GM21786 (cell line): ENCODE measurements at regions not wholly inside any gene's neighbourhood (a gene's known extent, or its start where the extent isn't known, plus 50 kb on each side); places are given as distances from the start of the nearest gene placed in this dataset.
"Not testable (repeated sequence)": the region's sequence is repeated elsewhere in the genome, so short reads cannot be mapped to it uniquely, and the experiment has no call there.

Source experiments
- ATAC-seq: cut with Tn5 transposase; IDR thresholded peaks from one replicate; pipeline ENCODE4 v1.9.1; 2021; ENCODE audit not compliant: unreplicated experiment

- no peak for ATAC-seq
Measured at GRCh38 chr2:117190856-117191559, 623.5 kb upstream of the DDX18 start.

DNA sequence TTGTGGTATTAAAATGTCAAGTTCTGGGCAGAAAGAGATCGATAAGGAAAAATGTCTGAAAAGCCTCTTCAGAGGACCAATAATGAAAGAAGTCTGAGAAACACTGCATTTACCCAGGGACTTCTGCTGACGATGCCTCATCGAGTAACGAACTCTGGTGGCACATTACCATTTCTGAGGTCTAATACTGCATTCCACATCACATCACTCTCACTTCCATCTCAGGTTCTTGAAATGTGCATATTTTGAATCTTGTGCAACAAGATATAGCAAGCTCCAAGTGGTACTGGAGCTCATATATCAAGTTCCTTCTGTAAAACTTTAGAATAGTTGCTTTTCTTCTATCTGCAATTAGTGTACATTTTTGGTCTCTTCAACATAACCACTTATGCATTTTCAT, 619.1 kb upstream of the DDX18 start:
- no peak for ATAC-seq

DNA sequence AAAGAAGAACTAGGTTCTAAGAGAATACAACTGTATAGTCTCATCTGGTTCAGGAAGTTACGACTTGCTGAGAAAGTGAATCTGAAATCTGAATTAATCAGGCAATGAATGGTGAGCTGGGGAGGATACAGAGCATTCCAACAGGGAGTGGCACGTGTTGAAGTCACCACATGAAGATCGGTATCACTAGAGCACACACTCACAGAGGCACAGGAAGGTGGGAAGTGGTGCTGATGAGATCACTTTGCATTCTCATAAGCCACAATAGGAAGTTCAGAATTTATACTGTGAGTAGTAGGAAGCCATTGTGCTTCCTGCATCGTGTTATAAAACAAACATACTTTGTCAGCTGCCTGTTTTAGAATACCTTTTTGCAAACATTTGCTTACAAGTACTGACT, 615.0 kb upstream of the DDX18 start:
- ATAC-seq = no peak

GRCh38 chr2:117212562-117212961, 601.9 kb upstream of the DDX18 start:
- ATAC-seq = no peak

DNA sequence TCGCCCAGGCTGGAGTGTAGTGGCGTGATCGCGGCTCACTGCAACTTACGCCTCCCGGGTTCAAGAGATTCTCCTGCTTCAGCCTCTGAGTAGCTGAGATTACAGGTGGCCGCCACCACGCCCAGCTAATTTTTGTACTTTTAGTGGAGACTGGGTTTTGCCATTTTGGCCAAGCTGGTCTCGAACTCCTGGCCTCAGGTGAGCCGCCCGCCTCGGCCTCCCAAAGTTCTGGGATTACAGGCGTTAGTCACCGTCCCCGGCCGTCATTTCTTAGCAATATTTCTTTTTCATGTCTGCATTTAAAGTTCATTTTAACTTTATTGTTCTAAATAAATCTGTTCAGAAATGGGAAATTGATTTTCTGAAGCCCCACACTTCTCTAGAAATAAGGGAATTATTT, 597.3 kb upstream of the DDX18 start:
- no peak for ATAC-seq

GRCh38 chr2:117222809-117223208, 591.7 kb upstream of the DDX18 start:
- no peak for ATAC-seq

DNA sequence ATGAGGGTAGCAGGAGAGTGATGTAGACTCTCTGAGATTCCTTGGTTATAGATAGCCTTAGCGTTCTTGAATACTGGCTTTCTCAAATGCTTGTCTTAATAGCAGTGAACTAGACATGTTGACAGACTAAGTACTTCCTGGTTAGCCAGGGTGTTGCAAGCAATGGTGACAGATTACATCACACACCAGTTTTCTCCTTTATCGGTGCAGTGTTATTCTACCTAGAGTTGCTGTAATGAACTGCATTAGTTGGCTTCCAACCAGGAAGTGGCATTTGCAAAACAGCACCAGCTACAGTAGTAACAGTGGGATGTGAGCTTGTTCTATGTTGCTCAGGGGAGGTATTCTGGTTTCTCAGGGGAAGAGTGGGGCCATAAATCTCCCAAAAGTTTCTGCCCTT, 582.2 kb upstream of the DDX18 start:
- no peak for ATAC-seq

- ATAC-seq = no peak
Measured at GRCh38 chr2:117257362-117257761, 557.1 kb upstream of the DDX18 start.

DNA sequence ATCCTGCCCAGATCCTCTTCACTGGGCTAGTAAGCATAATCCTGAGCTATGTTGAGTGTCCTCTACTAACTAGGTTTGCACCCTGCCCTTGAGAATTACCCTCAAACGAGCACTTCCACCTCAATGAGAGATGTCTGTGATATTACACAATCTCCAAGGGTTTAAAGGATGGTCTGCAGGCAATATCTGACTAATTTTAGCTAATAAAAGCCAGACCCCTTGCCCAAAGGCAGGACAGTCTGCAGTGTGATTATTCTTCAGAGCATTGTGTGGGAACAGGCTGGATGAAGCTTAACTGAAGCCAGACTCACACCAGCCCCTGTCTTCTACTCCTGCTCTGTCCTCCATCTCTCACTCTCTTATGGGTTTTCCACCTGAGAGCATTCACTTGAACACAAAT, 544.9 kb upstream of the DDX18 start:
- no peak for ATAC-seq

- ATAC-seq = no peak
Measured at GRCh38 chr2:117271631-117272030, 542.9 kb upstream of the DDX18 start.

DNA sequence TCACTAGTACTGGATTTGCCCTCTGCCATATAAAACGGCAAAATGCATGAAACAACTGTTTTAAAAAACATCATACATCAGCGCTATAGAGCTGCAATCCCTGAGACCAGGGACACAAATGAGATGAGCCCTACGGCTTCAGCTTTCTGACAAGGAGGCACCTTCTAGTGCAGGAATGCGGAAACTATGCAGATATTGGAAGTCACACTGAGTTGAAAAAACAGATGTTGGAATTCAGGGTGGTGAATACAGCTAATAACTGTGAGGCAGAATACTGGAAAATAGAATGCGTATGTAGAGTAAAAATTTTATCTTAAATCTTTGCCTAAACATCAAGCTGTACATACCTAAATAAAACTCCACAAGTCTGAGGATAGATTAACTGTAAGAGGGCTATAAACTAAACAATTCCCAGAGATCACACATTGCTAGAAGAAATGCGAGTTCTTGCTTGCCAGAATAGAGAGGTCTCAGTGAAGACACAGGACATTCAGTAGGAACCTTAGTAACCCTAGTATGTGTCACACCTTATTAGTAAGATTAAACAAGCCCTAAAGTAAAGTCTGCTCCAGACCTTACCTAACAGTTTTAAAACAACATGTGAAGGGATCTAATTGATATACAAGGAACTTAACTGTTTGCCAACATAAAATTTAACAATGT, 541.4 kb upstream of the DDX18 start:
- ATAC-seq = no peak

GRCh38 chr2:117293012-117293411, 521.5 kb upstream of the DDX18 start:
- no peak for ATAC-seq

DNA sequence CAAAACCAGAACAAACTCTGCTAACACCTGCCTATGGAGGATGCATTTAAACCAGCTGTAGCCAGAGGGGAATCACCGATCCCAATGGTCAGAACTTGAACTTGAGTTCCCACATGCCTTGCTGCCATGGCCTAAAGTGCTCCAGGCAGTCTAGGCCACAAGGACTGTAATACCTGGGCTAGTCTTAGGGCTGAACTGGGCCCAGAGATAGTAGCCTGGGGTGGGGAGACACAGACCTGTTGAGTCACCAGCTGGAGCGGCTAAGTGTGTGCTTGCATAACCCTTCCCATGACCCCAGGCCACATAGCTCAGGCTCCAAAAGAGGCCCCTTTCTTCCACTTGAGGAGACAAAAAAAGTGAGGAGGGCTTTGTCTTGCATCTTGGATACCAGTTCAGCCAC, 515.0 kb upstream of the DDX18 start:
- no peak for ATAC-seq

- no peak for ATAC-seq
Measured at GRCh38 chr2:117308861-117309770, 505.4 kb upstream of the DDX18 start.

GRCh38 chr2:117321816-117322215, 492.7 kb upstream of the DDX18 start:
- no peak for ATAC-seq

DNA sequence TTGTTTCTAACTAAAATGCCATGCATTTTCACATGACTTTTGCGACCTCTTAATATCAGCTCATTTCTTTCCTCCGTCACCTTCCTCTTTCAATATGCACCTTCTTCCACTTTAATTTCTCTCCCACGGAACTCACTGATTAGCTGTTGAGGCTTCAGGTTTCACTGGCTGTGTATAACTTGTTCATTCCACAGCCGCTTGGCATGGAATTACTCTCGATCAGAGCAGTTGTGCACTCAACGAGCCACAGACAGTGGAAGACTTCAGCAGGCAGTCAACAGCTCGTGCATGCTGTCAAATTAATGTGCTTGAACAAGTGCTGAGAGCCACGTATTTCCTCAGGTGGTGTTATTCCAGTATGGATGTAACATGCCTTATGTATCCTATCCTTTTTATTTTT, 491.2 kb upstream of the DDX18 start:
- no peak for ATAC-seq

DNA sequence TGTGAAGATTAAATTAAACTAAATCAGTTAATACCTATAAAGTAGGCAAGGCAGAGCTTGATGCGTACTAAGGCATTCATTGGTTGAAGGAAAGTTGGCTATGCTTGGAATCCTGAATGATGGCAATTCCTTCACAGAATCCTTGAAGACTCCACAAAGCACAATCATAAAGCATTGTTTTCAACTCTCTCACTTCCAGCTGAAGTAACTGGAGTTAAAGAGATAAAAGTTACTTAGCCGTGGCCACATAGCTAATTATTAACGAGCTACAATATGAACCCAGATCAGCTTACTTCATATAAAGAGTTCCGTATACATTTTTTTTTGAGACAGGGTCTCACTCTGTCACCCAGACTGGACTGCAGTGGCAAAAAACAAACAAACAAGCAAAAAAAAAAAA, 483.9 kb upstream of the DDX18 start:
- ATAC-seq = no peak

DNA sequence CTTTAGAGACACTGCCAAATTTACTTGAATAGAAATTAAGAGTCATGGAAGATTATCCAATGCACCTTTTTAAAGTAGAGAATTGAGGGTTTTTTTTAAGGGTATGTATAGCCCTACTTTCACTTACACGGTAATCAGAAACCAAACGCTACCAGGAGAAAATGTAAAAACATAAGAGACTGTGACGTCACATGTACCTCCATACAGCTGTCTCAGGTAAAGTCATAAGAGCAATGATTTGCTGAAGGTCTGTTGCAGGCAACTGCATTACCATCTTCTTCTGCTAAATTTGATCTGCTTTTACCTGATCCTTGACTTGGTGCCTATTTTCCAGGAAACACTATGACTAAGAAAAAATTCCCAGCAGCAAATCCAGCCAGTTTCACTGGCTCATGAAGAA, 478.5 kb upstream of the DDX18 start:
- ATAC-seq = no peak

GRCh38 chr2:117336496-117336895, 478.0 kb upstream of the DDX18 start:
- no peak for ATAC-seq

DNA sequence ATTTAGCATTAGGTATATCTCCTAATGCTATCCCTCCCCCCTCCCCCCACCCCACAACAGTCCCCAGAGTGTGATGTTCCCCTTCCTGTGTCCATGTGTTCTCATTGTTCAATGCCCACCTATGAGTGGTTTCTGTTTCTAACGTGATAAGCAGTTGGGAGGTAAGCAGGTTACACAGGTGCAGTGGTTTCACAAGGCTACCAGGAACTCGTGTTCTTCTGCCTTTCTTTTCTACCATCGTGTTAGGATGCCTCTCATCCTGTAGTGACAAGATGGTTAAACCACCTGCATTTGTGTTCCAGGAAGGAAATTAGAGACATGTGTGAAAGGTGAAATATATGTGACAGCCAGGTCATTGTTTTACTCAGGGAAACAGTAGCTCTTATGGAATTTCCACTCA, 476.5 kb upstream of the DDX18 start:
- ATAC-seq = not testable (repeated sequence)

DNA sequence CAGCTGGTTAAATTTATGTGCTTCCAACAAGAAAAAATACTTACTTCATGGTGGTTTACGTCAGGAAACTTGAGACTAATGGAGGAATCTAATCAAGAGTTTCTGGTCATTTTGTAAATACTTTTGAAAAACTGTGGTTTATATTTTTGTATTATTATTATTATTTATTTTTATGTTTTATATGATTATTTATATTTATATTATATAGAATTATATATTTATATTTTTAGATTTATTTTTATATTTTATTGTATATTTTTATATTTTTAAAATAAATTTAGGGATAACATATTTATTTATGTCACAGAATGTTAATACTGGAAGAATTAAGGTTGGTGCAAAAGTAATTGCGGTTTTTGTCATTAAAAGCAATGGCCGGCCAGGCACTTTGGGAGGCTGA, 474.5 kb upstream of the DDX18 start:
- no peak for ATAC-seq

DNA sequence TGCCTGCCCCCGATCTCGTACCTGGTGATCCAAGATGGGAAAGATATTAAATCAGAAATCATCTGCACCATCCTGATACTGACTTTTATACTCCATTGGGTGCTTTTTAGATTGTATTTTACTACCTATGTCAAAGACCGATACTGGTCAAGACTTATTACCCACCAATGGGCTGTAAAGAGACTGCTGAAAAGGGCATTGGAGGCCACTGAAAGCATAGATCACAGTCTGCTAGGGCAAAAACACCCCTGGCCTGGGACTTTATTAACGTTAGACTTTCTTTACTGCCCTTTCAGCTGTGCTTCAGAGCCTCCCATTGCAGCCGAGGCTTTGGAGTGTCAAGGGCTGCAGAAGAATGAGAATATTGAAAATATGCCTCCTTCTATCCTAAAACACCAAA, 472.8 kb upstream of the DDX18 start:
- ATAC-seq = no peak
